OCI-LY1 (cell line): ENCODE measurements at regions not wholly inside any gene's neighbourhood (a gene's known extent, or its start where the extent isn't known, plus 50 kb on each side); places are given as distances from the start of the nearest gene placed in this dataset.

Source experiments
- EZH2 ChIP-seq: fragments of 200-600 bp; sonication (generic), shearing (Covaris generic); IDR thresholded peaks from 2 replicates; pipeline ENCODE4 v1.8.0; 2017; ENCODE audit warnings: borderline replicate concordance, mixed run types, mild to moderate bottlenecking, antibody characterized with exemption, low read length, moderate library complexity, mixed read lengths
- TF ChIP-seq, protein P1 (sequence below): fragments of 200-600 bp; sonication (generic), shearing (Covaris generic); IDR thresholded peaks from 2 replicates; pipeline ENCODE4 v1.5.1; 2017; ENCODE audit warnings: mild to moderate bottlenecking, antibody characterized with exemption, low read length, moderate library complexity, mixed read lengths

DNA sequence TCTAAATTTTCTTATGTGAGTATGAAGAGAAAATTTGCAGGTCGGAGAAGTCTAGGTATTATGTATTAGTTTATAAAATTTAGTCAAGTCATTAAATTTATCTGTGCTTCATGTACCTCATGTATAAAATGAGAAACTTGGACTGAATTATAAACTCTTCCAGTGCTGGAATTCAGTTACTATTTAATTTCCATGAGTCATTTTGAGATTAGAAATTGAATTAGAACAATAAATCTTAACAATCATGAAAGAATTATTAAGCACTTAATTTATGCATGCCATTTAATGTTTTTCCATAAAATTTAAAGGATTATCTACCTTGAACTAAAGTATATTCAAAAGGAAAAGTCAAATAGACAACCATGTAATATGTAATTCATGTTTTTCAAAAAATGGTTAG is 195.8 kb downstream of the MAD2L1 start:
- TF ChIP-seq, protein P1, sequence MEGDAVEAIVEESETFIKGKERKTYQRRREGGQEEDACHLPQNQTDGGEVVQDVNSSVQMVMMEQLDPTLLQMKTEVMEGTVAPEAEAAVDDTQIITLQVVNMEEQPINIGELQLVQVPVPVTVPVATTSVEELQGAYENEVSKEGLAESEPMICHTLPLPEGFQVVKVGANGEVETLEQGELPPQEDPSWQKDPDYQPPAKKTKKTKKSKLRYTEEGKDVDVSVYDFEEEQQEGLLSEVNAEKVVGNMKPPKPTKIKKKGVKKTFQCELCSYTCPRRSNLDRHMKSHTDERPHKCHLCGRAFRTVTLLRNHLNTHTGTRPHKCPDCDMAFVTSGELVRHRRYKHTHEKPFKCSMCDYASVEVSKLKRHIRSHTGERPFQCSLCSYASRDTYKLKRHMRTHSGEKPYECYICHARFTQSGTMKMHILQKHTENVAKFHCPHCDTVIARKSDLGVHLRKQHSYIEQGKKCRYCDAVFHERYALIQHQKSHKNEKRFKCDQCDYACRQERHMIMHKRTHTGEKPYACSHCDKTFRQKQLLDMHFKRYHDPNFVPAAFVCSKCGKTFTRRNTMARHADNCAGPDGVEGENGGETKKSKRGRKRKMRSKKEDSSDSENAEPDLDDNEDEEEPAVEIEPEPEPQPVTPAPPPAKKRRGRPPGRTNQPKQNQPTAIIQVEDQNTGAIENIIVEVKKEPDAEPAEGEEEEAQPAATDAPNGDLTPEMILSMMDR, result no peak
- TF ChIP-seq EZH2, result no peak
